ENCODE measurements at regions not wholly inside any gene's neighbourhood (a gene's known extent, or its start where the extent isn't known, plus 50 kb on each side); places are given as distances from the start of the nearest gene placed in this dataset.
"Not testable (repeated sequence)": the region's sequence is repeated elsewhere in the genome, so short reads cannot be mapped to it uniquely, and the experiment has no call there.

- 0 out of 2 replicates have a peak, but pooled peaks cover 2% of the 10 kb centered on the region for H3K36me3 ChIP-seq
- DNase-seq = peak; percentile 54
- peak overlapping the region; percentile 47 for H3K4me3 ChIP-seq
- no peaks in the 10 kb centered on the region for H3K27me3 ChIP-seq
- H3K9me3 ChIP-seq = peaks cover 13% of the 10 kb centered on the region
Measured at GRCh38 chr21:38639571-38640354, 141.5 kb upstream of the ERG start.

- H3K4me3 ChIP-seq, DNase-seq, H3K36me3 ChIP-seq, H3K27me3 ChIP-seq: not testable (repeated sequence)
- H3K9me3 ChIP-seq = peaks cover 13% of the 10 kb centered on the region
Measured at GRCh38 chr21:38640355-38640742, 142.1 kb upstream of the ERG start.

GRCh38 chr21:38643404-38644023 is 145.2 kb upstream of the ERG start:
- 0 out of 2 replicates have a peak, but pooled peaks cover 2% of the 10 kb centered on the region for H3K36me3 ChIP-seq
- H3K9me3 ChIP-seq = peaks cover 8% of the 10 kb centered on the region
- H3K27me3 ChIP-seq = no peaks in the 10 kb centered on the region
- no peak for DNase-seq
- H3K4me3 ChIP-seq = no peak overlapping the region

- H3K27me3 ChIP-seq = no peaks in the 10 kb centered on the region
Measured at GRCh38 chr21:38645282-38645681, 147.0 kb upstream of the ERG start.

GRCh38 chr21:38646213-38646837 is 148.0 kb upstream of the ERG start:
- no peaks in the 10 kb centered on the region for H3K27me3 ChIP-seq
- DNase-seq = peak; percentile 80
- no peaks in the 10 kb centered on the region for H3K36me3 ChIP-seq
- 0 out of 2 replicates have a peak, but pooled peaks cover 4% of the 10 kb centered on the region for H3K9me3 ChIP-seq
- H3K4me3 ChIP-seq = no peak overlapping the region

More at GRCh38 chr21:38645282-38645681, 147.0 kb upstream of the ERG start:
- Histone ChIP-seq H3K36me3 (0 out of 2 replicates have a peak, but pooled peaks cover 2% of the 10 kb centered on the region), H3K9me3 (peaks cover 8% of the 10 kb centered on the region), H3K4me3 (no peak overlapping the region)
- peak; percentile 87 for DNase-seq

- DNase-seq = peak; percentile 11
- Histone ChIP-seq H3K36me3 (no peaks in the 10 kb centered on the region), H3K9me3 (no peaks in the 10 kb centered on the region), H3K4me3 (no peak overlapping the region), H3K27me3 (no peaks in the 10 kb centered on the region)
Measured at GRCh38 chr21:38649120-38649519, 150.8 kb upstream of the ERG start.

- Histone ChIP-seq H3K9me3 (no peaks in the 10 kb centered on the region), H3K36me3 (no peaks in the 10 kb centered on the region), H3K4me3 (no peak overlapping the region), H3K27me3 (no peaks in the 10 kb centered on the region)
- DNase-seq = no peak
Measured at GRCh38 chr21:38651570-38651969, 153.3 kb upstream of the ERG start.

GRCh38 chr21:38652396-38652795 is 153.3 kb upstream of the ETS2 start:
- Histone ChIP-seq H3K9me3 (no peaks in the 10 kb centered on the region), H3K4me3 (no peak overlapping the region), H3K27me3 (no peaks in the 10 kb centered on the region), H3K36me3 (no peaks in the 10 kb centered on the region)
- DNase-seq = no peak

- Histone ChIP-seq H3K4me3 (no peak overlapping the region), H3K9me3 (no peaks in the 10 kb centered on the region), H3K36me3 (0 out of 2 replicates have a peak, but pooled peaks cover under 1% of the 10 kb centered on the region), H3K27me3 (no peaks in the 10 kb centered on the region)
- DNase-seq = no peak
Measured at GRCh38 chr21:38654580-38654979, 151.1 kb upstream of the ETS2 start.

GRCh38 chr21:38658511-38658910 is 147.2 kb upstream of the ETS2 start:
- H3K36me3 ChIP-seq = 0 out of 2 replicates have a peak, but pooled peaks cover 2% of the 10 kb centered on the region
- no peaks in the 10 kb centered on the region for H3K9me3 ChIP-seq
- DNase-seq = no peak
- H3K4me3 ChIP-seq = no peak overlapping the region
- no peaks in the 10 kb centered on the region for H3K27me3 ChIP-seq

- Histone ChIP-seq H3K9me3 (no peaks in the 10 kb centered on the region), H3K36me3 (0 out of 2 replicates have a peak, but pooled peaks cover 2% of the 10 kb centered on the region), H3K4me3 (peak overlapping the region; percentile 68), H3K27me3 (no peaks in the 10 kb centered on the region)
- no peak for DNase-seq
Measured at GRCh38 chr21:38659936-38660332, 145.8 kb upstream of the ETS2 start.

GRCh38 chr21:38660333-38661196 is 145.2 kb upstream of the ETS2 start:
- DNase-seq = peak; percentile 82

GRCh38 chr21:38661197-38661871 is 144.4 kb upstream of the ETS2 start:
- Histone ChIP-seq H3K9me3 (no peaks in the 10 kb centered on the region), H3K27me3 (no peaks in the 10 kb centered on the region), H3K4me3 (peak overlapping the region; percentile 68), H3K36me3 (0 out of 2 replicates have a peak, but pooled peaks cover 2% of the 10 kb centered on the region)
- peak; percentile 62 for DNase-seq

More at GRCh38 chr21:38660333-38661196, 145.2 kb upstream of the ETS2 start:
- H3K36me3 ChIP-seq = 0 out of 2 replicates have a peak, but pooled peaks cover 2% of the 10 kb centered on the region
- H3K27me3 ChIP-seq = no peaks in the 10 kb centered on the region
- H3K4me3 ChIP-seq = peak overlapping the region; percentile 68
- no peaks in the 10 kb centered on the region for H3K9me3 ChIP-seq

- peak overlapping the region; percentile 68 for H3K4me3 ChIP-seq
Measured at GRCh38 chr21:38661889-38662568, 143.7 kb upstream of the ETS2 start.

GRCh38 chr21:38663282-38663681 is 142.4 kb upstream of the ETS2 start:
- Histone ChIP-seq H3K9me3 (no peaks in the 10 kb centered on the region), H3K36me3 (0 out of 2 replicates have a peak, but pooled peaks cover 2% of the 10 kb centered on the region), H3K4me3 (no peak overlapping the region), H3K27me3 (no peaks in the 10 kb centered on the region)
- DNase-seq = no peak

More at GRCh38 chr21:38661889-38662568, 143.7 kb upstream of the ETS2 start:
- no peak for DNase-seq
- Histone ChIP-seq H3K9me3 (no peaks in the 10 kb centered on the region), H3K27me3 (no peaks in the 10 kb centered on the region), H3K36me3 (0 out of 2 replicates have a peak, but pooled peaks cover 2% of the 10 kb centered on the region)
